Esophagus muscularis mucosa (tissue), 4 donors: ENCODE measurements at regions not wholly inside any gene's neighbourhood (a gene's known extent, or its start where the extent isn't known, plus 50 kb on each side); places are given as distances from the start of the nearest gene placed in this dataset.

Experiments
- DNase-seq: peaks from one replicate; pipeline ENCODE4 v3.0.0-alpha.2; 2017; ENCODE audit errors: extremely low spot score
- H3K27ac ChIP-seq, 4 donors: fragments of 200-600 bp; sonication (generic); replicated peaks in 1 of 4; 1 replicate in 3 of 4; 2 replicates in 1 of 4; pipeline ENCODE4 v1.5.1; 2016 to 2019; ENCODE audit warnings: mild to moderate bottlenecking in 1 of 4
- H3K27me3 ChIP-seq, 4 donors: fragments of 200-600 bp; sonication (generic); one replicate each; pipeline versions ENCODE4 v1.5.1 to v1.6.0; 2016 to 2019
- H3K36me3 ChIP-seq, 4 donors: fragments of 200-600 bp; sonication (generic); one replicate each; pipeline ENCODE4 v1.5.1; 2016 to 2019
- H3K4me1 ChIP-seq, 4 donors: fragments of 200-600 bp; sonication (generic); one replicate each; pipeline ENCODE4 v1.5.1; 2016 to 2019
- H3K4me3 ChIP-seq, 4 donors: fragments of 200-600 bp; sonication (generic); 1 replicate in 2 of 4; 2 replicates in 2 of 4; pipeline ENCODE4 v1.5.1; 2016 to 2019; ENCODE audit warnings: mild to moderate bottlenecking in 4 of 4, moderate library complexity in 1 of 4
- H3K9me3 ChIP-seq, 4 donors: fragments of 200-600 bp; sonication (generic); 1 replicate in 3 of 4; 2 replicates in 1 of 4; pipeline ENCODE4 v1.5.1; 2016 to 2019
- CTCF ChIP-seq, 3 experiments: fragments of 200-600 bp in 2 of 3; fragments of 450-650 bp in 1 of 3; sonication (generic) in 2 of 3; IDR thresholded peaks; one replicate each; pipeline ENCODE4 v1.5.1; 2017 to 2019; ENCODE audit warnings: antibody characterized with exemption in 3 of 3, mild to moderate bottlenecking in 2 of 3, moderate library complexity in 1 of 3
- EP300 ChIP-seq: sonication (generic); formaldehyde crosslinking; IDR thresholded peaks from one replicate; pipeline ENCODE4 v1.6.1; 2017; ENCODE audit warnings: antibody characterized with exemption
- POLR2A ChIP-seq: fragments of 450-650 bp; IDR thresholded peaks from one replicate; pipeline ENCODE4 v1.6.1; 2017; ENCODE audit warnings: antibody characterized with exemption, moderate library complexity, mild to moderate bottlenecking, low read depth
- POLR2AphosphoS5 ChIP-seq, 2 donors: sonication (generic); formaldehyde crosslinking; IDR thresholded peaks; one replicate each; pipeline ENCODE4 v1.6.1; 2017; ENCODE audit warnings: antibody characterized with exemption in 2 of 2
- WGBS: methylation state at CpG from one replicate; pipeline ENCODE4 v1.1.5; 2018; 5-methylcytosine and 5-hydroxymethylcytosine counted together
- intact Hi-C: fragments of 100-400 bp; cut with DNase I; formaldehyde crosslinking; loops from one replicate; pipeline ENCODE4 v1.15.1; 2023

DNA sequence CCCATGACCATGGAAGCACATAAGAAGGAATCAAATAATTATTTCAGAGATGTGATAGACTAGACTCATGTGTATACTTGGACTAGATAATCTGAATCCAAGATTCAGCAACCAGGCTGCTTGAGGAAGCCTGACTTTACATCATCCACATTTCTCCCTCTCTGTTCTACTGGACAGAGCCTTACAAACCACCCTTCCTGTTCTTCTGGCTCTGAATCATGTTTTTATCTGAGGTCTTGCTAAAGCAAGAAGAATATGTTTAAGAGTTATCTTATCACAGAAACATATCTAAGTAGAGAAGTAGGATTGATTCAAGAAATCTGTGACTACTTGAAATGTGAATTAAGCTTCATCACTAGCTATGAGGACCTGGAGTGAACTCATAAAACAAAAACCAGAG is 71.1 kb upstream of the SLC24A5 start:
- intact Hi-C loops, result no loop called here
- no peaks in the 10 kb centered on the region for H3K27me3 ChIP-seq
- H3K27ac ChIP-seq, result no peak overlapping the region
- peak; percentile 42 for DNase-seq
- no peaks in the 10 kb centered on the region for H3K4me1 ChIP-seq
- H3K4me3 ChIP-seq, result no peak overlapping the region
- H3K9me3 ChIP-seq, result no peaks in the 10 kb centered on the region
- no peak for TF ChIP-seq POLR2AphosphoS5 (IDR thresholded peaks at IDR 0.05)
- no peak for TF ChIP-seq CTCF (IDR thresholded peaks at IDR 0.05)
- no peak for TF ChIP-seq POLR2A
- TF ChIP-seq EP300, result no peak
- H3K36me3 ChIP-seq, result no peaks in the 10 kb centered on the region

GRCh38 chr15:48052946-48053345 is 67.8 kb upstream of the SLC24A5 start:
- TF ChIP-seq POLR2A (no peak), CTCF (IDR thresholded peaks at IDR 0.05) (no peak), POLR2AphosphoS5 (IDR thresholded peaks at IDR 0.05) (no peak), EP300 (no peak)
- peak; percentile 64 for DNase-seq
- H3K27ac ChIP-seq, result no peak overlapping the region
- no peaks in the 10 kb centered on the region for H3K27me3 ChIP-seq
- H3K4me3 ChIP-seq, result no peak overlapping the region
- no peaks in the 10 kb centered on the region for H3K4me1 ChIP-seq
- WGBS, result 69% methylated on average over 2 of the region's 2 CpGs
- intact Hi-C loops, result no loop called here
- no peaks in the 10 kb centered on the region for H3K9me3 ChIP-seq
- H3K36me3 ChIP-seq, result no peaks in the 10 kb centered on the region

DNA sequence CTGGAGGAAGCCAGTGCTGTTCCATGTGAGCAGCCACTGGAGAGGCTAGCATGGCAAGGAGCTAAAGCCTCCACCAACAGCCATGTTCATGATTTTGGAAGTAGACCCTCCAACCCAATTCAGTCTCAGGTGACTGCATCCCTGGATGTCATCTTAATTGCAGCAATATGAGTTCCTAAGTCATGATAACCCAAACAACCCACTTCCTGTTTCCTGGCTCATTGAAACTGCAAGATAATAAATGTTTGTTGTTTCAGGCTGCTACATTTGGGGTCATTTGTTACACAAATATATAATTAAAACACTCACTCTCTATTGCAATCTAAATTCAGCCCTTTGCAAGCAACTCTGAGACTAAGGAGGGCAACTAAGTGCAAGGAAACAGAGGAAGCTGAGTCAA is 62.4 kb upstream of the SLC24A5 start:
- Histone ChIP-seq H3K4me1 (peaks cover 0 to 15% (median 10%) of the 10 kb centered on the region in 4 donors), H3K36me3 (no peaks in the 10 kb centered on the region), H3K27ac (no peak overlapping the region), H3K27me3 (no peaks in the 10 kb centered on the region), H3K9me3 (no peaks in the 10 kb centered on the region), H3K4me3 (no peak overlapping the region)
- TF ChIP-seq POLR2AphosphoS5 (IDR thresholded peaks at IDR 0.05) (no peak), EP300 (no peak), CTCF (IDR thresholded peaks at IDR 0.05) (no peak)
- intact Hi-C loops, result no loop called here
- peak; percentile 19 for DNase-seq

- Histone ChIP-seq H3K27ac (no peak overlapping the region), H3K9me3 (no peaks in the 10 kb centered on the region), H3K4me1 (peaks cover 0 to 15% (median 10%) of the 10 kb centered on the region in 4 donors), H3K4me3 (peak overlapping the region; percentile 15 to 42 (median 28)), H3K27me3 (no peaks in the 10 kb centered on the region), H3K36me3 (no peaks in the 10 kb centered on the region)
- WGBS, result 37% methylated on average over 7 of the region's 7 CpGs
- TF ChIP-seq POLR2A, result no peak
- TF ChIP-seq POLR2AphosphoS5 (IDR thresholded peaks at IDR 0.05), result no peak
- TF ChIP-seq EP300, result no peak
- no peak for TF ChIP-seq CTCF (IDR thresholded peaks at IDR 0.05)
- intact Hi-C loops, result no loop called here
- DNase-seq, result no peak
Observed at GRCh38 chr15:48059791-48060190, 61.0 kb upstream of the SLC24A5 start.

GRCh38 chr15:48060396-48060795 is 60.4 kb upstream of the SLC24A5 start:
- H3K9me3 ChIP-seq, result no peaks in the 10 kb centered on the region
- no peaks in the 10 kb centered on the region for H3K27me3 ChIP-seq
- intact Hi-C loops, result no loop called here
- H3K4me1 ChIP-seq, result peaks cover 0 to 15% (median 10%) of the 10 kb centered on the region in 4 donors
- 59% methylated on average over 1 of the region's 1 CpG for WGBS
- TF ChIP-seq POLR2A, result no peak
- no peak for TF ChIP-seq EP300
- no peak for TF ChIP-seq POLR2AphosphoS5 (IDR thresholded peaks at IDR 0.05)
- no peak for TF ChIP-seq CTCF (IDR thresholded peaks at IDR 0.05)
- no peaks in the 10 kb centered on the region for H3K36me3 ChIP-seq
- H3K4me3 ChIP-seq, result no peak overlapping the region
- H3K27ac ChIP-seq, result no peak overlapping the region
- no peak for DNase-seq
